Neuronal stem cell (in vitro differentiated cells): ENCODE measurements at regions not wholly inside any gene's neighbourhood (a gene's known extent, or its start where the extent isn't known, plus 50 kb on each side); places are given as distances from the start of the nearest gene placed in this dataset.

Experiments used
- DNase-seq: peaks from one replicate; pipeline ENCODE4 v3.0.0-alpha.2; 2013; ENCODE audit warnings: low spot score
- H2AFZ ChIP-seq: one replicate; pipeline ENCODE4 v1.6.1; 2013; ENCODE audit warnings: mild to moderate bottlenecking, low read length, inconsistent platforms
- H2AK5ac ChIP-seq: 2 replicates; pipeline ENCODE4 v1.6.1; 2013; ENCODE audit warnings: low read depth, mild to moderate bottlenecking, inconsistent platforms, low read length, moderate library complexity, mixed read lengths
- H2BK120ac ChIP-seq: 2 replicates; pipeline ENCODE4 v1.6.1; 2013; ENCODE audit warnings: low read depth, mild to moderate bottlenecking, inconsistent platforms, low read length, moderate library complexity, mixed read lengths
- H2BK12ac ChIP-seq: one replicate; pipeline ENCODE4 v1.6.1; 2013; ENCODE audit warnings: low read length, inconsistent platforms
- H2BK15ac ChIP-seq: 2 replicates; pipeline ENCODE4 v1.6.1; 2013; ENCODE audit warnings: mild to moderate bottlenecking, low read length, inconsistent platforms, mixed read lengths
- H2BK5ac ChIP-seq: one replicate; pipeline ENCODE4 v1.6.1; 2013; ENCODE audit warnings: inconsistent platforms, mild to moderate bottlenecking, low read length, moderate library complexity
- H3K14ac ChIP-seq: one replicate; pipeline ENCODE4 v1.6.1; 2013; ENCODE audit warnings: low read length, inconsistent platforms
- H3K18ac ChIP-seq: 2 replicates; pipeline ENCODE4 v1.6.1; 2013; ENCODE audit warnings: low read length, inconsistent platforms
- H3K23ac ChIP-seq: 2 replicates; pipeline ENCODE4 v1.6.1; 2013; ENCODE audit warnings: low read depth, mild to moderate bottlenecking, mixed read lengths, low read length, inconsistent platforms; ENCODE audit not compliant: poor library complexity
- H3K27ac ChIP-seq: replicated peaks from 3 replicates; pipeline ENCODE4 v1.5.1; 2013; ENCODE audit warnings: low read length, inconsistent platforms
- H3K27me3 ChIP-seq, 3 experiments: 2 replicates each; pipeline ENCODE4 v1.6.1; 2013; ENCODE audit warnings: low read length in 3 of 3, mild to moderate bottlenecking in 2 of 3, inconsistent platforms in 1 of 3, low read depth in 1 of 3, mixed read lengths in 1 of 3, moderate library complexity in 1 of 3; ENCODE audit not compliant: control insufficient read depth in 3 of 3, insufficient read depth in 3 of 3
- H3K36me3 ChIP-seq, 2 donors: replicated peaks in 1 of 2; 2 replicates each; pipeline ENCODE4 v1.6.1; 2013; ENCODE audit warnings: low read length in 2 of 2; ENCODE audit not compliant: control insufficient read depth in 2 of 2, insufficient read depth in 2 of 2
- H3K4ac ChIP-seq: 2 replicates; pipeline ENCODE4 v1.6.1; 2013; ENCODE audit warnings: inconsistent platforms, mild to moderate bottlenecking, low read length, moderate library complexity
- H3K4me1 ChIP-seq, 2 donors: 1 replicate in 1 of 2; 2 replicates in 1 of 2; pipeline ENCODE4 v1.6.1; 2013; ENCODE audit warnings: low read length in 2 of 2, low read depth in 1 of 2; ENCODE audit not compliant: control insufficient read depth in 2 of 2, insufficient read depth in 1 of 2
- H3K4me2 ChIP-seq: one replicate; pipeline ENCODE4 v1.6.1; 2013; ENCODE audit warnings: mild to moderate bottlenecking, low read length, inconsistent platforms; ENCODE audit not compliant: insufficient read depth, poor library complexity, severe bottlenecking
- H3K4me3 ChIP-seq, 2 donors: 2 replicates each; pipeline ENCODE4 v1.5.1; 2013; ENCODE audit warnings: low read length in 2 of 2, mild to moderate bottlenecking in 2 of 2, inconsistent platforms in 1 of 2, moderate library complexity in 1 of 2
- H3K79me1 ChIP-seq: one replicate; pipeline ENCODE4 v1.6.1; 2013; ENCODE audit warnings: low read depth, mild to moderate bottlenecking, inconsistent platforms, low read length, moderate library complexity
- H3K9ac ChIP-seq: one replicate; pipeline ENCODE4 v1.6.1; 2013; ENCODE audit warnings: mild to moderate bottlenecking, low read depth, low read length, inconsistent platforms; ENCODE audit not compliant: poor library complexity
- H3K9me3 ChIP-seq, 2 donors: replicated peaks in 1 of 2; 2 replicates each; pipeline versions ENCODE3 to v1.6.1; 2013; ENCODE audit warnings: low read length in 2 of 2, mild to moderate bottlenecking in 2 of 2, inconsistent platforms in 1 of 2, low read depth in 1 of 2, mixed read lengths in 1 of 2, moderate library complexity in 1 of 2; ENCODE audit not compliant: control insufficient read depth in 2 of 2, insufficient read depth in 1 of 2
- H4K8ac ChIP-seq: one replicate; pipeline ENCODE4 v1.6.1; 2013; ENCODE audit warnings: low read depth, mild to moderate bottlenecking, inconsistent platforms, low read length, moderate library complexity
- H4K91ac ChIP-seq: one replicate; pipeline ENCODE4 v1.6.1; 2013; ENCODE audit warnings: low read length, low read depth, mild to moderate bottlenecking, inconsistent platforms; ENCODE audit not compliant: poor library complexity
- WGBS, 2 donors: extraction: QIAGEN DNeasy Blood & Tissue Kit; methylation state at CpG; one replicate each; pipeline ENCODE4 v1.1.7; 2013; ENCODE audit warnings: missing lambda C conversion rate in 2 of 2, mixed read lengths in 1 of 2; ENCODE audit not compliant: insufficient read length in 2 of 2, insufficient replicate concordance in 1 of 2; ENCODE audit errors: extremely low coverage in 2 of 2; 5-methylcytosine and 5-hydroxymethylcytosine counted together

DNA sequence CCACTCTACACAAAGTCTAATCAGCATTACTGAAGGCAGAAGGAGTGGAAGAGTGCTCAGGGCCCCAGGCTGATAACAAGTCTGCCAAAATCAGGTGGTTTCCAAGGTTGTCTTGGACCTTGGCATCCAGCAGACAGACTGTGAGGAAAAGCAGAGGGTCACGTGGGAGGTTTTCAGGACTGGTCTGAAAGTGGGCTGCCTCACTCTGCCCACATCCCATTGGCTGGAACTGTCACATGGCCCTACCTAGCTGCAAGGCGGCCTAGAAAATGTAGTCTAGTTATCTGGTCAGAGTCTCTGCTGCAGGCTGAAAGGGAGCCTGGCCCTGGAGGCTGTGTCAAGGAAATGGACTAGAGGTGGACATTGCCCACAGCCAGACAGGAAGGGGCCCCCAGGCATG is 310.7 kb upstream of the ASIC2 start:
- Histone ChIP-seq H3K14ac (no peak overlapping the region), H3K4ac (no peak overlapping the region), H3K9ac (no peak overlapping the region), H3K27me3 (no peaks in the 10 kb centered on the region), H3K9me3 (no peaks in the 10 kb centered on the region), H2BK12ac (no peak overlapping the region), H4K91ac (no peak overlapping the region), H3K79me1 (no peaks in the 10 kb centered on the region), H4K8ac (no peak overlapping the region), H3K18ac (peak overlapping the region; percentile 49), H2AK5ac (peak overlapping the region; percentile 71), H2BK5ac (peak overlapping the region; percentile 67), H3K27ac (no peak overlapping the region), H2BK120ac (no peak overlapping the region), H3K23ac (no peak overlapping the region), H3K4me1 (peaks cover 0 to 9% of the 10 kb centered on the region in 2 donors), H2AFZ (no peak overlapping the region), H3K36me3 (no peaks in the 10 kb centered on the region), H3K4me2 (no peak overlapping the region), H2BK15ac (peak overlapping the region; percentile 62), H3K4me3 (no peak overlapping the region)
- no peak for DNase-seq
- no CpG with 5 or more reads among the region's 2 CpGs for WGBS, 2 donors

DNA sequence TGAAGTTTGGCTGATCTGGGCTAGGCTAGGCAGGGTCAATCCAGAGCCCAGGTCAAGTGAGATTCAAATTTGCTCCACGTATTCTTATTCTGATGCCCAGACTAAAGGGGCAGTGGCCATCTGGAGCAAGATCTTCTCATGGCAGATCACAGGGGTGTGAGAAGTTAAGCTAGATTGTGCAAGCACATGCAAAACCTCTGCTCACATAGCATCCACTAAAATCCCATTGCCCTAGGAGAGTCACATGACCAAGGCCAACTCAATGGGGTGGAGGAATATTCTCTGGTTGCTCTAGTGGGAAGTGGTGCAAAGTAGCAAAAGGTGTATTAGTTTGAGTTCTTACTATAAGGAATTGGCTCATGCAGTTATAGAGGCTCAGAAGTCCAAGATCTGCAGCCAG is 318.4 kb upstream of the ASIC2 start:
- no peak overlapping the region for H3K4me3 ChIP-seq
- no peaks in the 10 kb centered on the region for H3K4me1 ChIP-seq
- H3K18ac ChIP-seq = no peak overlapping the region
- H3K36me3 ChIP-seq = no peaks in the 10 kb centered on the region
- no peak overlapping the region for H2BK15ac ChIP-seq
- H2BK120ac ChIP-seq = no peak overlapping the region
- no peak overlapping the region for H3K4me2 ChIP-seq
- no peak overlapping the region for H2AK5ac ChIP-seq
- no peak overlapping the region for H2AFZ ChIP-seq
- no CpG with 5 or more reads among the region's 1 CpG for WGBS, 2 donors
- H4K91ac ChIP-seq = no peak overlapping the region
- H3K9ac ChIP-seq = no peak overlapping the region
- H3K23ac ChIP-seq = no peak overlapping the region
- no peaks in the 10 kb centered on the region for H3K79me1 ChIP-seq
- H3K4ac ChIP-seq = no peak overlapping the region
- no peak overlapping the region for H3K27ac ChIP-seq
- no peak overlapping the region for H2BK5ac ChIP-seq
- H2BK12ac ChIP-seq = no peak overlapping the region
- peaks cover 0 to 4% of the 10 kb centered on the region in 2 donors for H3K9me3 ChIP-seq
- no peak for DNase-seq
- H3K14ac ChIP-seq = no peak overlapping the region
- H3K27me3 ChIP-seq = no peaks in the 10 kb centered on the region
- no peak overlapping the region for H4K8ac ChIP-seq

DNA sequence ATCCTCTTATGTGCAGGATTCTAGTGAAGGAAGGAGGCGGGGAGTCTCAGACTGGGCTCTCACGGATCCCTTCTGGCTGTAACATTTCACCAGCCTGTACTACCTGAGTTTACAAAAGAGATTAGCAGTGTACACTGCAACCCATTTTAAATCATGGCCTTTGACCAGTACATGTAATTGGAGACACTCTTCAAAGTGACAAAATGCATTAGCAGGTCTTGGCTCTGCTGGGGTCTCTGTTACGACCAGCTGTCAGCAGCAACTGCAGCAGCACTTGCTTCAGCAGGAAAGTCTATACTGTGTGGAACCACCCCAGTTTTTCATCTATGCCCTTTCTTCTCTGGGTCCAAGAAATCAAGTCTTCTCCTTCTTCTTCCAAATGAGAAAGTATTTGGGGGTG is 322.8 kb upstream of the ASIC2 start:
- Histone ChIP-seq H2AFZ (no peak overlapping the region), H2BK12ac (no peak overlapping the region), H3K23ac (no peak overlapping the region), H3K14ac (no peak overlapping the region), H3K36me3 (no peaks in the 10 kb centered on the region), H2BK120ac (no peak overlapping the region), H3K27ac (no peak overlapping the region), H2AK5ac (no peak overlapping the region), H2BK15ac (no peak overlapping the region), H4K91ac (no peak overlapping the region), H3K4ac (no peak overlapping the region), H3K4me1 (no peaks in the 10 kb centered on the region), H3K79me1 (no peaks in the 10 kb centered on the region), H3K9me3 (peaks cover 0 to 4% of the 10 kb centered on the region in 2 donors), H3K4me2 (no peak overlapping the region), H3K27me3 (no peaks in the 10 kb centered on the region), H3K9ac (no peak overlapping the region), H4K8ac (no peak overlapping the region), H2BK5ac (no peak overlapping the region), H3K18ac (no peak overlapping the region), H3K4me3 (no peak overlapping the region)
- no peak for DNase-seq
- WGBS, 2 donors = no CpG with 5 or more reads among the region's 3 CpGs

DNA sequence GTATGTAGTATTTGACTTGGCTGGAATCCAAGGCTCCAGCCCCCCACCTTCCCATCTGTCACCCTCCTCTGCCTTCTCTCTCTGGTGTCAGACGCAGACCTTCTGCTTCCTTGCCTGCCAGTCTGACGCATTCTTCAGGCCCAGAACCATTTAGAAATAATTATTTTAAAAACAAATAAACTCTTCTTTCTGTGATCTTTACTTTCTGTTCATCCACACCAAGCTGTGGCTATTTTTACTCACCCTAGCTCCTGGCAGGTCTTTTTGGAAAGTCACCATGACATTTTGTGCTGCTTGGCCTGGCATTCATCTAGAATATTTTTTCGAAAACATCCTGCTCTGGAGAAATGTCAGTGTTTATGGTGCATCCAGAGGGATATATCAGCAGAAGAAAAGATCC is 330.7 kb upstream of the ASIC2 start:
- no peak overlapping the region for H3K27ac ChIP-seq
- no peak for DNase-seq
- no peaks in the 10 kb centered on the region for H3K27me3 ChIP-seq
- no peak overlapping the region for H3K9ac ChIP-seq
- H3K18ac ChIP-seq = no peak overlapping the region
- no peak overlapping the region for H2AK5ac ChIP-seq
- no peak overlapping the region for H2BK15ac ChIP-seq
- H3K14ac ChIP-seq = no peak overlapping the region
- no peak overlapping the region for H3K4ac ChIP-seq
- no peaks in the 10 kb centered on the region for H3K79me1 ChIP-seq
- H3K4me1 ChIP-seq = peaks cover 0 to 11% of the 10 kb centered on the region in 2 donors
- no CpG with 5 or more reads among the region's 3 CpGs for WGBS, 2 donors
- no peaks in the 10 kb centered on the region for H3K9me3 ChIP-seq
- H2BK120ac ChIP-seq = no peak overlapping the region
- no peak overlapping the region for H3K4me3 ChIP-seq
- no peak overlapping the region for H3K23ac ChIP-seq
- H2AFZ ChIP-seq = no peak overlapping the region
- H2BK12ac ChIP-seq = no peak overlapping the region
- no peaks in the 10 kb centered on the region for H3K36me3 ChIP-seq
- no peak overlapping the region for H4K8ac ChIP-seq
- H4K91ac ChIP-seq = no peak overlapping the region
- H2BK5ac ChIP-seq = no peak overlapping the region
- H3K4me2 ChIP-seq = no peak overlapping the region
